ENCODE measurements at regions not wholly inside any gene's neighbourhood (a gene's known extent, or its start where the extent isn't known, plus 50 kb on each side); places are given as distances from the start of the nearest gene placed in this dataset.

DNA sequence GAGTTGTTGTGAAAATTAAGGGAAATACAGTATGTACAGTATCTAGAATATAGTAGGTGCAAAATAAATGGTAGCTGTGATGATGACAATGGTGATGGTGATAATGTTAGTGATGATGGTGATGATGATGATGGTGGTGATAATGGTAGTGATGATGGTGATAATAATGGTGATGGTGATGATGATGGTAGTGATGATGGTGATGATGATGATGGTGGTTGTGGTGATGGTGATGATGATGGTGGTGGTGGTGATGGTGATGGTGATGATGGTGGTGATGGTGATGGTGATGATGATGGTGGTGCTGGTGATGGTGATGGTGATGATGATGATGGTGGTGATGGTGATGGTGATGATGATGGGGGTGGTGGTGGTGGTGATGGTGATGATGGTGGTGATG, 91.3 kb upstream of the FOXF1 start:
- H3K4me3 ChIP-seq, result no peak overlapping the region
- intact Hi-C loops (cut with DNase I), result no loop called here
- peaks cover 0 to 14% (median 0%) of the 10 kb centered on the region in 9 donors for H3K4me1 ChIP-seq
- ATAC-seq (no peak), DNase-seq (no peak)
- H3K36me3 ChIP-seq, result no peaks in the 10 kb centered on the region
- no peak overlapping the region for H3K27ac ChIP-seq
- peaks cover 0 to 20% (median 0%) of the 10 kb centered on the region in 7 donors for H3K27me3 ChIP-seq
- no peak for TF ChIP-seq CTCF (IDR thresholded peaks at IDR 0.05)
- H3K9me3 ChIP-seq, result peaks cover 0 to 28% (median 3%) of the 10 kb centered on the region in 11 donors

DNA sequence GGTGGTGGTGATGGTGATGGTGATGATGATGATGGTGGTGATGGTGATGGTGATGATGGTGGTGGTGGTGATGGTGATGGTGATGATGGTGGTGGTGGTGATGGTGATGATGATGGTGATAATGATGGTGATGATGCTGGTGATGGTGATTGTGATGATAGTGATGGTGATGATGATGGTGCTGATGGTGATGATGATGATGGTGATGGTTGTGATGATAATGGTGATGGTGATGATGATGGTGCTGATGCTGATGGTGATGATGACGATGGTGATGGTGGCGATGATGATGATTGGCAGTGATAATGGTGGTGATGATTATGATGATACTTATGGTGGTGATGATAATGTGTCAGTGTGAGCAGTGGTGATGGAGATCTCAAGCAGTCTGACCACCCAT, 90.8 kb upstream of the FOXF1 start:
- no peaks in the 10 kb centered on the region for H3K36me3 ChIP-seq
- peaks cover 0 to 28% (median 3%) of the 10 kb centered on the region in 11 donors for H3K9me3 ChIP-seq
- no peak for ATAC-seq
- DNase-seq, result no peak
- intact Hi-C loops (cut with DNase I), result no loop called here
- 95 to 97% methylated on average over 2 of the region's 2 CpGs for WGBS, 2 donors
- peaks cover 0 to 13% (median 0%) of the 10 kb centered on the region in 9 donors for H3K4me1 ChIP-seq
- peaks cover 0 to 16% (median 0%) of the 10 kb centered on the region in 7 donors for H3K27me3 ChIP-seq
- no peak overlapping the region for H3K4me3 ChIP-seq
- TF ChIP-seq CTCF (IDR thresholded peaks at IDR 0.05), result no peak
- H3K27ac ChIP-seq, result no peak overlapping the region

- H3K4me3 ChIP-seq, result no peak overlapping the region
- DNase-seq (no peak), ATAC-seq (no peak)
- peaks cover 0 to 24% (median 3%) of the 10 kb centered on the region in 11 donors for H3K9me3 ChIP-seq
- no peak for TF ChIP-seq CTCF (IDR thresholded peaks at IDR 0.05)
- H3K27me3 ChIP-seq, result peaks cover 0 to 24% (median 0%) of the 10 kb centered on the region in 7 donors
- no peaks in the 10 kb centered on the region for H3K4me1 ChIP-seq
- 86 to 92% methylated on average over 5 of the region's 5 CpGs for WGBS, 2 donors
- no peak overlapping the region for H3K27ac ChIP-seq
- H3K36me3 ChIP-seq, result no peaks in the 10 kb centered on the region
- intact Hi-C loops (cut with DNase I), result no loop called here
These were observed 88.3 kb upstream of the FOXF1 start for GRCh38 chr16:86421995-86422394.

GRCh38 chr16:86424398-86424797, 85.9 kb upstream of the FOXF1 start:
- H3K27ac ChIP-seq, result no peak overlapping the region

More at GRCh38 chr16:86424398-86424797, 85.9 kb upstream of the FOXF1 start:
- intact Hi-C loops (cut with DNase I), result no loop called here
- Histone ChIP-seq H3K9me3 (peaks cover 0 to 24% (median 3%) of the 10 kb centered on the region in 11 donors), H3K27me3 (peaks cover 0 to 24% (median 5%) of the 10 kb centered on the region in 7 donors), H3K4me3 (no peak overlapping the region), H3K36me3 (no peaks in the 10 kb centered on the region), H3K4me1 (no peaks in the 10 kb centered on the region)
- no peak for TF ChIP-seq CTCF (IDR thresholded peaks at IDR 0.05)
- no peak for ATAC-seq
- WGBS, 2 donors, result 62 to 66% methylated on average over 10 of the region's 10 CpGs
- no peak for DNase-seq

Data from heart right ventricle (tissue), 16 donors.